GM13977 (cell line): ENCODE measurements at regions not wholly inside any gene's neighbourhood (a gene's known extent, or its start where the extent isn't known, plus 50 kb on each side); places are given as distances from the start of the nearest gene placed in this dataset.
A peak's percentile ranks its signal among the peaks of the same experiment; 100 is the strongest.

Experiments
- DNase-seq: peaks from one replicate; pipeline ENCODE4 v3.0.0; 2012; ENCODE audit warnings: low spot score
- in situ Hi-C: fragments of 300-500 bp; cut with MboI; formaldehyde crosslinking; loops from one replicate; pipeline ENCODE4 v1.12.0; 2022; ENCODE audit warnings: low sequenced_read_pairs, low pct_unique_long_range_greater_than_20kb, mixed read lengths, inconsistent platforms; ENCODE audit not compliant: unreplicated experiment
- TF ChIP-seq, protein P1 (sequence below): IDR thresholded peaks from 2 replicates; pipeline ENCODE4 v1.5.1; 2012; ENCODE audit warnings: mild to moderate bottlenecking, control low read depth; ENCODE audit not compliant: insufficient read depth; ENCODE audit errors: extremely low read depth, missing control alignments

- DNase-seq: no peak
- in situ Hi-C loops: no loop called here
- TF ChIP-seq, protein P1, sequence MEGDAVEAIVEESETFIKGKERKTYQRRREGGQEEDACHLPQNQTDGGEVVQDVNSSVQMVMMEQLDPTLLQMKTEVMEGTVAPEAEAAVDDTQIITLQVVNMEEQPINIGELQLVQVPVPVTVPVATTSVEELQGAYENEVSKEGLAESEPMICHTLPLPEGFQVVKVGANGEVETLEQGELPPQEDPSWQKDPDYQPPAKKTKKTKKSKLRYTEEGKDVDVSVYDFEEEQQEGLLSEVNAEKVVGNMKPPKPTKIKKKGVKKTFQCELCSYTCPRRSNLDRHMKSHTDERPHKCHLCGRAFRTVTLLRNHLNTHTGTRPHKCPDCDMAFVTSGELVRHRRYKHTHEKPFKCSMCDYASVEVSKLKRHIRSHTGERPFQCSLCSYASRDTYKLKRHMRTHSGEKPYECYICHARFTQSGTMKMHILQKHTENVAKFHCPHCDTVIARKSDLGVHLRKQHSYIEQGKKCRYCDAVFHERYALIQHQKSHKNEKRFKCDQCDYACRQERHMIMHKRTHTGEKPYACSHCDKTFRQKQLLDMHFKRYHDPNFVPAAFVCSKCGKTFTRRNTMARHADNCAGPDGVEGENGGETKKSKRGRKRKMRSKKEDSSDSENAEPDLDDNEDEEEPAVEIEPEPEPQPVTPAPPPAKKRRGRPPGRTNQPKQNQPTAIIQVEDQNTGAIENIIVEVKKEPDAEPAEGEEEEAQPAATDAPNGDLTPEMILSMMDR: no peak
These were observed 660.1 kb upstream of the CCDC179 start for GRCh38 chr11:23520226-23520960.

- TF ChIP-seq, protein P1: no peak
- DNase-seq: no peak
- in situ Hi-C loops: no loop called here
These were observed 676.6 kb upstream of the CCDC179 start for GRCh38 chr11:23536907-23537306.

DNA sequence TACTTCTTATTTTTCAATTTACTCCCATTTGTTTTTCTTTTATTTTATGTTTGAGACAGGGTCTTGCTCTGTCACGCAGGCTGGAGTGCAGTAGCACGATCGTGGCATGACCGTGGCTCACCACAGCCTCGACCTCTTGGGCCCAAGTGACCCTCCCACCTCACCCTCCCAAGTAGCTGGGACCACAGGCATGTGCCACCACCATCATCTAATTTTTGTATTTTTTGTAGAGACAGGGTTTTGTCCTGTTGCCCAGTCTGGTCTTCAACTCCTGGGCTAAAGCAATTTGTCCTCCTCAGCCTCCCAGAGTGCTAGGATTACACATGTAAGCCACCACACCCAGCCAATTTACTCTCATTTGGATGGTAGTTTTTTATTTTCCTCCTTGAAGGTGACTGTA is 679.3 kb upstream of the CCDC179 start:
- in situ Hi-C loops: no loop called here
- no peak for DNase-seq
- TF ChIP-seq, protein P1: no peak

DNA sequence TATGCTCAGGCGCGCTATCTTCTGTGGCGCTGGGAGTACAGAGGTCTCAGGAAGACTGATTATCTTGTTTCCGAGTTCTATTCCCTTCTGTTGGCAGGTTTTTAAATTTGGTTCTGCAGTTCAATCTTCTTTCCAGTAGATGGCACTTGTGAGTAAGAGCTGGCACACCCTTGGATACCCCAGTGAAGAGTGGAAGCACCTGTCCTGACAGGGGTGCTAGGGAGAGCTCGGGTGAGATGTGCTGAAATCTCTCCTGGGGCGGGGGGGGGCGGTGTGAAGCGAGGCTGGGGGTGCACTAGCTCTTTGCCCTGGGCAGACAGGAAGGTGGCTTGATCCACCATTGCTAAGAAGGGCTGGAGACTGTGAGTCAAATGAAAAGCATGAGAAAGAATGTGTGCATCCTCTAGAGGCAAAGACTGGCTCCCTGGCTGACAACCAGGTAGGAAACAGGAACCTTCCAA is 679.9 kb upstream of the CCDC179 start:
- DNase-seq: peak; percentile 28
- TF ChIP-seq, protein P1: peak; percentile 82
- in situ Hi-C loops: no loop called here

GRCh38 chr11:23542189-23542588 is 681.9 kb upstream of the CCDC179 start:
- no peak for DNase-seq
- in situ Hi-C loops: no loop called here
- TF ChIP-seq, protein P1: no peak

GRCh38 chr11:23542816-23543215 is 682.5 kb upstream of the CCDC179 start:
- in situ Hi-C loops: no loop called here
- TF ChIP-seq, protein P1: no peak
- no peak for DNase-seq
